ENCODE measurements at regions not wholly inside any gene's neighbourhood (a gene's known extent, or its start where the extent isn't known, plus 50 kb on each side); places are given as distances from the start of the nearest gene placed in this dataset.

GRCh38 chr12:92273076-92273475 lies 127.4 kb upstream of the BTG1 start:
- TF ChIP-seq CTCF (IDR thresholded peaks at IDR 0.05): no peak
- no peak for TF ChIP-seq EP300 (IDR thresholded peaks at IDR 0.05)
- TF ChIP-seq POLR2A (IDR thresholded peaks at IDR 0.05; ENCODE audit: low read length): no peak
- TF ChIP-seq RAD21 (conservative IDR thresholded peaks at IDR 0.05 in 1 of 2, IDR thresholded peaks at IDR 0.05 in 1 of 2): no peak
- TF ChIP-seq NR3C1 (IDR thresholded peaks at IDR 0.05): no peak
- no peak for TF ChIP-seq SMC3 (IDR thresholded peaks at IDR 0.05)
- no peak for TF ChIP-seq E2F6 (IDR thresholded peaks at IDR 0.05; ENCODE audit: borderline replicate concordance, low read depth)
- TF ChIP-seq HDAC2 (IDR thresholded peaks at IDR 0.05): no peak
- TF ChIP-seq CHD2 (IDR thresholded peaks at IDR 0.05; ENCODE audit: low read length, partially characterized antibody): no peak
- TF ChIP-seq JUN (IDR thresholded peaks at IDR 0.05): no peak
- TF ChIP-seq RFX5 (IDR thresholded peaks at IDR 0.05): no peak

All from A549 (cell line).